ENCODE measurements at regions not wholly inside any gene's neighbourhood (a gene's known extent, or its start where the extent isn't known, plus 50 kb on each side); places are given as distances from the start of the nearest gene placed in this dataset.

DNA sequence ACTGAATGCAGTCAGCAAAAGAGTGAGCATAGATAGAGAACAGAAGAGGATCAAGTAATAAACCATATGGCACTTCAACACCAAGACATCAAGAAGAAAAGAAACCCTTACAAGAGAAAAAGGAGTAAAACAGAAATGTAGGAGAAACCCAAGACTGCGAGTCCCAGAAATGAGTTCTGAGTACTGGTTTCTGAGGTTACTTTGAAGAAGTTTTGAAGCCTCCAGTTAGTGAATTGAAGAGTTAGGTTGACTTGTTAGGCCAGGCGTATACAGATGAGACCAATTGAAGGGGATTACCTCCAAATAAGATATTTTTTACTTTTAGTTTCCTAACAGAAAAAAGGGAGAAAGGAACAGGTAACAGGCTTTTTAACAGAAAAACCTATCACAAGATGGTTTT lies 162.2 kb upstream of the SSTR1 start:
- Histone ChIP-seq H2AFZ (ENCODE audit: low read depth, low read length) (no peak overlapping the region), H4K20me1 (replicated peaks; ENCODE audit: control insufficient read depth, extremely low read depth, insufficient read depth, low read length) (no peaks in the 10 kb centered on the region), H3K9me3 (replicated peaks; ENCODE audit: control insufficient read depth, insufficient read depth, low read length) (no peaks in the 10 kb centered on the region), H3K79me2 (ENCODE audit: control insufficient read depth, insufficient read depth, low read length) (no peaks in the 10 kb centered on the region), H3K9me1 (replicated peaks; ENCODE audit: control insufficient read depth, extremely low read depth, insufficient read depth, low read length) (no peaks in the 10 kb centered on the region), H3K4me3 (replicated peaks in 1 of 3; ENCODE audit: insufficient read depth in 1 of 3, low read depth in 1 of 3, low read length in 3 of 3) (no peak overlapping the region), H3K27me3 (ENCODE audit: control insufficient read depth in 2 of 2, insufficient read depth in 2 of 2, low read length in 2 of 2) (no peaks in the 10 kb centered on the region), H3K9ac (replicated peaks; ENCODE audit: extremely low read depth, insufficient read depth, low read length) (no peak overlapping the region), H3K36me3 (ENCODE audit: control insufficient read depth in 2 of 2, extremely low read depth in 1 of 2, insufficient read depth in 2 of 2, low read length in 2 of 2) (no peaks in the 10 kb centered on the region), H3K4me2 (ENCODE audit: insufficient read depth, low read length) (no peak overlapping the region), H3K27ac (ENCODE audit: insufficient read depth, low read depth, low read length) (no peak overlapping the region), H3K4me1 (ENCODE audit: control insufficient read depth, extremely low read depth, insufficient read depth, low read length) (peaks cover 8% of the 10 kb centered on the region)
- ChIA-PET POLR2A (no interaction called here), CTCF (no interaction called here)
- dilution Hi-C loops (cut with MboI; ENCODE audit: extremely low pct_ligation_motif_present, low sequenced_read_pairs): no loop called here
- DNase-seq (ENCODE audit: low read depth, low spot score) (no peak), FAIRE-seq (no peak)
- intact Hi-C loops (cut with micrococcal nuclease): no loop called here
- BruUV-seq (replicated peaks): no TSS peak
- TF ChIP-seq EZH2 (IDR thresholded peaks at IDR 0.05; ENCODE audit: borderline replicate concordance, low read depth, low read length, severe bottlenecking) (no peak), FOS (IDR thresholded peaks at IDR 0.05; ENCODE audit: borderline replicate concordance, insufficient read depth, low read length) (no peak), POLR2A (IDR thresholded peaks at IDR 0.05; ENCODE audit: low read depth, low read length) (no peak), MYC (IDR thresholded peaks at IDR 0.05; ENCODE audit: low read depth, low read length) (no peak), JUN (IDR thresholded peaks at IDR 0.05; ENCODE audit: borderline replicate concordance, insufficient read depth, insufficient read length, low read depth) (no peak), GATA2 (IDR thresholded peaks at IDR 0.05; ENCODE audit: insufficient read depth, insufficient read length, low read depth, low read length) (no peak), POLR2AphosphoS5 (IDR thresholded peaks at IDR 0.05; ENCODE audit: insufficient read depth, low read depth, low read length) (no peak)
- TF ChIP-seq, protein P1, sequence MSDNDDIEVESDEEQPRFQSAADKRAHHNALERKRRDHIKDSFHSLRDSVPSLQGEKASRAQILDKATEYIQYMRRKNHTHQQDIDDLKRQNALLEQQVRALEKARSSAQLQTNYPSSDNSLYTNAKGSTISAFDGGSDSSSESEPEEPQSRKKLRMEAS (IDR thresholded peaks at IDR 0.05; ENCODE audit: insufficient read depth, insufficient read length): no peak
- TF ChIP-seq, protein P2, sequence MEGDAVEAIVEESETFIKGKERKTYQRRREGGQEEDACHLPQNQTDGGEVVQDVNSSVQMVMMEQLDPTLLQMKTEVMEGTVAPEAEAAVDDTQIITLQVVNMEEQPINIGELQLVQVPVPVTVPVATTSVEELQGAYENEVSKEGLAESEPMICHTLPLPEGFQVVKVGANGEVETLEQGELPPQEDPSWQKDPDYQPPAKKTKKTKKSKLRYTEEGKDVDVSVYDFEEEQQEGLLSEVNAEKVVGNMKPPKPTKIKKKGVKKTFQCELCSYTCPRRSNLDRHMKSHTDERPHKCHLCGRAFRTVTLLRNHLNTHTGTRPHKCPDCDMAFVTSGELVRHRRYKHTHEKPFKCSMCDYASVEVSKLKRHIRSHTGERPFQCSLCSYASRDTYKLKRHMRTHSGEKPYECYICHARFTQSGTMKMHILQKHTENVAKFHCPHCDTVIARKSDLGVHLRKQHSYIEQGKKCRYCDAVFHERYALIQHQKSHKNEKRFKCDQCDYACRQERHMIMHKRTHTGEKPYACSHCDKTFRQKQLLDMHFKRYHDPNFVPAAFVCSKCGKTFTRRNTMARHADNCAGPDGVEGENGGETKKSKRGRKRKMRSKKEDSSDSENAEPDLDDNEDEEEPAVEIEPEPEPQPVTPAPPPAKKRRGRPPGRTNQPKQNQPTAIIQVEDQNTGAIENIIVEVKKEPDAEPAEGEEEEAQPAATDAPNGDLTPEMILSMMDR (IDR thresholded peaks at IDR 0.05; ENCODE audit: extremely low read depth in 1 of 2, insufficient read depth in 1 of 2, low read depth in 1 of 2, low read length in 2 of 2): no peak
